HepG2 (cell line): ENCODE measurements at regions not wholly inside any gene's neighbourhood (a gene's known extent, or its start where the extent isn't known, plus 50 kb on each side); places are given as distances from the start of the nearest gene placed in this dataset.

ENCODE experiments used
- ATAC-seq: fragments of 200-7000 bp; cut with Tn5 transposase; 3 replicates; pipeline ENCODE4 v1.9.1; 2020; ENCODE audit warnings: mild to moderate bottlenecking, moderate library complexity
- BruUV-seq: library from RNA; stranded (reverse); fragments of 400-500 nt; replicated peaks from 2 replicates; lab custom pipeline; 2021; lab: Mats Ljungman, UMichigan
- CTCF ChIA-PET: fragments of 300-600 bp; formaldehyde crosslinking; extraction: SDS; loops from one replicate; lab custom pipeline; 2021; ENCODE audit warnings: low total read pairs, inconsistent platforms, low intra/inter-chr PET ratio; lab: Yijun Ruan, JAX
- POLR2A ChIA-PET: fragments of 350-600 bp; sonication (Branson Sonifier 250); formaldehyde crosslinking; loops from one replicate; lab custom pipeline; 2020; ENCODE audit warnings: antibody characterized with exemption, inconsistent platforms; lab: Yijun Ruan, JAX
- DNase-seq: peaks from one replicate; pipeline ENCODE4 v3.0.0-alpha.2; 2015; ENCODE audit warnings: low spot score
- FAIRE-seq: peaks from 3 replicates; lab custom pipeline; 2011; peaks lifted over from hg19 to GRCh38; lab: Jason Lieb, UNC
- H2AFZ ChIP-seq: one replicate; pipeline ENCODE4 v1.6.1; 2011; ENCODE audit warnings: low read length, inconsistent platforms
- H3K27ac ChIP-seq: fragments of 300-600 bp; 3 replicates; pipeline ENCODE4 v1.8.0; 2011; ENCODE audit warnings: mixed run types, mild to moderate bottlenecking, mixed read lengths, low read length, inconsistent platforms; ENCODE audit not compliant: insufficient read depth; ENCODE audit errors: extremely low read length
- H3K27me3 ChIP-seq, 2 experiments: fragments of 200-600 bp in 1 of 2; 2 replicates in 1 of 2; 3 replicates in 1 of 2; pipeline versions ENCODE4 v1.6.0 to v1.8.0; 2011; ENCODE audit warnings: low read length in 2 of 2, mild to moderate bottlenecking in 2 of 2, moderate library complexity in 2 of 2, inconsistent platforms in 1 of 2; ENCODE audit not compliant: insufficient read depth in 2 of 2, control insufficient read depth in 1 of 2
- H3K36me3 ChIP-seq, 2 experiments: fragments of 200-600 bp in 1 of 2; replicated peaks in 1 of 2; 2 replicates in 1 of 2; 3 replicates in 1 of 2; pipeline versions ENCODE4 v1.5.1 to v1.8.0; 2011; ENCODE audit warnings: low read length in 2 of 2, inconsistent platforms in 1 of 2; ENCODE audit not compliant: insufficient read depth in 2 of 2, control insufficient read depth in 1 of 2
- H3K4me1 ChIP-seq: 2 replicates; pipeline ENCODE4 v1.5.1; 2012; ENCODE audit warnings: low read length, inconsistent platforms; ENCODE audit not compliant: insufficient read depth
- H3K4me2 ChIP-seq: 2 replicates; pipeline ENCODE4 v1.6.0; 2011; ENCODE audit warnings: low read depth, low read length, inconsistent platforms
- H3K4me3 ChIP-seq, 3 experiments: fragments of 200-600 bp in 1 of 3; sonication (generic), shearing (Covaris generic) in 1 of 3; replicated peaks in 1 of 3; 2 replicates each; pipeline ENCODE4 v1.5.1; 2011 to 2016; ENCODE audit warnings: low read length in 3 of 3, inconsistent platforms in 2 of 3, low read depth in 2 of 3, mild to moderate bottlenecking in 2 of 3, control low read depth in 1 of 3, mixed read lengths in 1 of 3; ENCODE audit not compliant: insufficient read depth in 1 of 3
- H3K79me2 ChIP-seq: one replicate; pipeline ENCODE4 v1.6.1; 2011; ENCODE audit warnings: low read length, inconsistent platforms; ENCODE audit not compliant: insufficient read depth
- H3K9ac ChIP-seq: 2 replicates; pipeline ENCODE4 v1.6.0; 2011; ENCODE audit warnings: mild to moderate bottlenecking, low read depth, low read length, inconsistent platforms; ENCODE audit not compliant: insufficient read depth
- H3K9me3 ChIP-seq: 2 replicates; pipeline ENCODE4 v1.5.1; 2012; ENCODE audit warnings: mild to moderate bottlenecking, low read length
- H4K20me1 ChIP-seq: 2 replicates; pipeline ENCODE4 v1.6.0; 2011; ENCODE audit warnings: inconsistent platforms, mild to moderate bottlenecking, low read length, moderate library complexity; ENCODE audit not compliant: insufficient read depth
- IKZF4 ChIP-seq: sonication (generic); formaldehyde crosslinking; IDR thresholded peaks from 2 replicates; pipeline ENCODE4 v1.5.1; 2020; ENCODE audit warnings: borderline replicate concordance, mild to moderate bottlenecking, low read depth, missing genetic modification reagents; ENCODE audit errors: not compliant biosample characterization
- KDM5B ChIP-seq: sonication (generic); formaldehyde crosslinking; IDR thresholded peaks from 2 replicates; pipeline ENCODE4 v1.4.0; 2020; ENCODE audit warnings: missing genetic modification reagents, mild to moderate bottlenecking, borderline replicate concordance
- POLR2G ChIP-seq: fragments of 200-400 bp; formaldehyde crosslinking; IDR thresholded peaks from 2 replicates; pipeline ENCODE4 v1.6.1; 2018; ENCODE audit warnings: mild to moderate bottlenecking, low read depth, low read length, moderate library complexity
- ZNF550 ChIP-seq: sonication (generic); formaldehyde crosslinking; IDR thresholded peaks from 2 replicates; pipeline ENCODE4 v1.4.0; 2020; ENCODE audit warnings: mild to moderate bottlenecking, missing genetic modification reagents, borderline replicate concordance
- ZNF709 ChIP-seq: sonication (generic); formaldehyde crosslinking; IDR thresholded peaks from 2 replicates; pipeline ENCODE4 v1.5.0; 2020; ENCODE audit warnings: mild to moderate bottlenecking, missing genetic modification reagents
- ZNF883 ChIP-seq: sonication (generic); formaldehyde crosslinking; IDR thresholded peaks from 2 replicates; pipeline ENCODE4 v1.5.1; 2020; ENCODE audit warnings: mild to moderate bottlenecking, missing genetic modification reagents; ENCODE audit errors: not compliant biosample characterization
- WGBS: methylation state at CpG from one replicate; pipeline ENCODE4 v1.1.6; 2017; ENCODE audit warnings: low lambda C conversion rate; 5-methylcytosine and 5-hydroxymethylcytosine counted together
- in situ Hi-C: cut with HindIII; loops from 2 replicates; pipeline ENCODE4 v1.10.0; 2017; ENCODE audit warnings: low pct_unique_long_range_greater_than_20kb; ENCODE audit not compliant: extremely low pct_ligation_motif_present
- intact Hi-C: fragments of 100-400 bp; cut with micrococcal nuclease; formaldehyde crosslinking; loops from one replicate; pipeline ENCODE4 v1.10.0; 2022; ENCODE audit not compliant: unreplicated experiment
- TF ChIP-seq, protein P1 (sequence below): IDR thresholded peaks from 2 replicates; pipeline ENCODE4 v1.4.0; 2020; ENCODE audit warnings: mild to moderate bottlenecking, missing genetic modification reagents
- TF ChIP-seq, protein P2 (sequence below): sonication (generic); formaldehyde crosslinking; IDR thresholded peaks from 2 replicates; pipeline ENCODE4 v1.8.0; 2022; ENCODE audit warnings: mild to moderate bottlenecking, missing genetic modification reagents; ENCODE audit not compliant: insufficient replicate concordance
- TF ChIP-seq, protein P3 (sequence below): sonication (generic); formaldehyde crosslinking; IDR thresholded peaks from 2 replicates; pipeline ENCODE4 v1.4.0; 2020; ENCODE audit warnings: missing genetic modification reagents

DNA sequence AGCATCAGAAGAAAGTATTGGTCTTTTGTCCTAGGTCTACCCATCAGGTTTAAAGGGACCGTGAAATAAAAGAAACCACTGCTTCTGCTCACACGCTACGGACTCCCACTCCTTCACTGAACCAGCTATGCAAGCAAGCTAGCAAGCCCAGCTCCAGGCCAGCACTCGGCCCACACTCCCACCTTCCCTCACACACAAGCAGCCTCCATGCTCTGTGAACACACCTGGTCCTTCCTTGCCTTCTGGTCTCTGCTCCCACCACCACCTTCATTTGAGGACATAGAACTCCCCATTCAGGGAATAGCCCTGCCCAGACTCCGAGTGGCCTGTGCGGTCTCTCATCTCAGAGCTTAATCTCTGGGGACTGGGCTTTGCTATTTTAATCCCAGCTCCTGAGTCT is 436.4 kb upstream of the CDH4 start:
- Histone ChIP-seq H3K36me3 (no peaks in the 10 kb centered on the region), H3K4me2 (no peak overlapping the region), H3K4me1 (no peaks in the 10 kb centered on the region), H3K79me2 (no peaks in the 10 kb centered on the region), H3K4me3 (no peak overlapping the region), H3K27me3 (no peaks in the 10 kb centered on the region), H2AFZ (no peak overlapping the region), H4K20me1 (no peaks in the 10 kb centered on the region), H3K9me3 (peaks cover 72% of the 10 kb centered on the region), H3K27ac (no peak overlapping the region), H3K9ac (no peak overlapping the region)
- FAIRE-seq (no peak), DNase-seq (no peak), ATAC-seq (no peak)
- TF ChIP-seq ZNF550 = no peak
- TF ChIP-seq, protein P1, sequence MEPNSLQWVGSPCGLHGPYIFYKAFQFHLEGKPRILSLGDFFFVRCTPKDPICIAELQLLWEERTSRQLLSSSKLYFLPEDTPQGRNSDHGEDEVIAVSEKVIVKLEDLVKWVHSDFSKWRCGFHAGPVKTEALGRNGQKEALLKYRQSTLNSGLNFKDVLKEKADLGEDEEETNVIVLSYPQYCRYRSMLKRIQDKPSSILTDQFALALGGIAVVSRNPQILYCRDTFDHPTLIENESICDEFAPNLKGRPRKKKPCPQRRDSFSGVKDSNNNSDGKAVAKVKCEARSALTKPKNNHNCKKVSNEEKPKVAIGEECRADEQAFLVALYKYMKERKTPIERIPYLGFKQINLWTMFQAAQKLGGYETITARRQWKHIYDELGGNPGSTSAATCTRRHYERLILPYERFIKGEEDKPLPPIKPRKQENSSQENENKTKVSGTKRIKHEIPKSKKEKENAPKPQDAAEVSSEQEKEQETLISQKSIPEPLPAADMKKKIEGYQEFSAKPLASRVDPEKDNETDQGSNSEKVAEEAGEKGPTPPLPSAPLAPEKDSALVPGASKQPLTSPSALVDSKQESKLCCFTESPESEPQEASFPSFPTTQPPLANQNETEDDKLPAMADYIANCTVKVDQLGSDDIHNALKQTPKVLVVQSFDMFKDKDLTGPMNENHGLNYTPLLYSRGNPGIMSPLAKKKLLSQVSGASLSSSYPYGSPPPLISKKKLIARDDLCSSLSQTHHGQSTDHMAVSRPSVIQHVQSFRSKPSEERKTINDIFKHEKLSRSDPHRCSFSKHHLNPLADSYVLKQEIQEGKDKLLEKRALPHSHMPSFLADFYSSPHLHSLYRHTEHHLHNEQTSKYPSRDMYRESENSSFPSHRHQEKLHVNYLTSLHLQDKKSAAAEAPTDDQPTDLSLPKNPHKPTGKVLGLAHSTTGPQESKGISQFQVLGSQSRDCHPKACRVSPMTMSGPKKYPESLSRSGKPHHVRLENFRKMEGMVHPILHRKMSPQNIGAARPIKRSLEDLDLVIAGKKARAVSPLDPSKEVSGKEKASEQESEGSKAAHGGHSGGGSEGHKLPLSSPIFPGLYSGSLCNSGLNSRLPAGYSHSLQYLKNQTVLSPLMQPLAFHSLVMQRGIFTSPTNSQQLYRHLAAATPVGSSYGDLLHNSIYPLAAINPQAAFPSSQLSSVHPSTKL = no peak
- no peak for TF ChIP-seq KDM5B
- POLR2A ChIA-PET = no interaction called here
- 8% methylated on average over 6 of the region's 6 CpGs for WGBS
- CTCF ChIA-PET = no interaction called here
- BruUV-seq = no TSS peak
- intact Hi-C loops (no loop called here), in situ Hi-C loops (no loop called here)

DNA sequence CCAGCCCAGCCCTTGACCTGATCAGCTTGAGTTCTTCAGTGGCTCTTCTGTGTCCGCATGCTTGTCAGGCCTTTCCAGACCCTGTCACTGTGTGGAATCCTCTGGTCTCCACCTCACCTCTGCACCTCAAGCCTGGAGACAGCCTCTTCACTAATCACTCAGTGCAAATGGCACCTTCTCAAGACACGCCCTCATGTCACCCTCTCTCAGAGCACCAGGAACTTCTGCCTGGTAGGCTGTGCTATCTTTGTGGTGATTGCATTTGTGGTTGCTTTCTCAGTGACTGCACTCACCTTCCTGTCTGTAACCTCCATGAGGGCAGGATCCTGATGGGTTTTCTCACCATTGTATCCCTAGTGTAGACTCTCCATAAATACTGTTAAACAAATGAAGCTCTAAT is 435.2 kb upstream of the CDH4 start:
- no peak for FAIRE-seq
- CTCF ChIA-PET = no interaction called here
- TF ChIP-seq, protein P2, sequence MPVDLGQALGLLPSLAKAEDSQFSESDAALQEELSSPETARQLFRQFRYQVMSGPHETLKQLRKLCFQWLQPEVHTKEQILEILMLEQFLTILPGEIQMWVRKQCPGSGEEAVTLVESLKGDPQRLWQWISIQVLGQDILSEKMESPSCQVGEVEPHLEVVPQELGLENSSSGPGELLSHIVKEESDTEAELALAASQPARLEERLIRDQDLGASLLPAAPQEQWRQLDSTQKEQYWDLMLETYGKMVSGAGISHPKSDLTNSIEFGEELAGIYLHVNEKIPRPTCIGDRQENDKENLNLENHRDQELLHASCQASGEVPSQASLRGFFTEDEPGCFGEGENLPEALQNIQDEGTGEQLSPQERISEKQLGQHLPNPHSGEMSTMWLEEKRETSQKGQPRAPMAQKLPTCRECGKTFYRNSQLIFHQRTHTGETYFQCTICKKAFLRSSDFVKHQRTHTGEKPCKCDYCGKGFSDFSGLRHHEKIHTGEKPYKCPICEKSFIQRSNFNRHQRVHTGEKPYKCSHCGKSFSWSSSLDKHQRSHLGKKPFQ (CRISPR knock-in tag) = no peak
- TF ChIP-seq, protein P3, sequence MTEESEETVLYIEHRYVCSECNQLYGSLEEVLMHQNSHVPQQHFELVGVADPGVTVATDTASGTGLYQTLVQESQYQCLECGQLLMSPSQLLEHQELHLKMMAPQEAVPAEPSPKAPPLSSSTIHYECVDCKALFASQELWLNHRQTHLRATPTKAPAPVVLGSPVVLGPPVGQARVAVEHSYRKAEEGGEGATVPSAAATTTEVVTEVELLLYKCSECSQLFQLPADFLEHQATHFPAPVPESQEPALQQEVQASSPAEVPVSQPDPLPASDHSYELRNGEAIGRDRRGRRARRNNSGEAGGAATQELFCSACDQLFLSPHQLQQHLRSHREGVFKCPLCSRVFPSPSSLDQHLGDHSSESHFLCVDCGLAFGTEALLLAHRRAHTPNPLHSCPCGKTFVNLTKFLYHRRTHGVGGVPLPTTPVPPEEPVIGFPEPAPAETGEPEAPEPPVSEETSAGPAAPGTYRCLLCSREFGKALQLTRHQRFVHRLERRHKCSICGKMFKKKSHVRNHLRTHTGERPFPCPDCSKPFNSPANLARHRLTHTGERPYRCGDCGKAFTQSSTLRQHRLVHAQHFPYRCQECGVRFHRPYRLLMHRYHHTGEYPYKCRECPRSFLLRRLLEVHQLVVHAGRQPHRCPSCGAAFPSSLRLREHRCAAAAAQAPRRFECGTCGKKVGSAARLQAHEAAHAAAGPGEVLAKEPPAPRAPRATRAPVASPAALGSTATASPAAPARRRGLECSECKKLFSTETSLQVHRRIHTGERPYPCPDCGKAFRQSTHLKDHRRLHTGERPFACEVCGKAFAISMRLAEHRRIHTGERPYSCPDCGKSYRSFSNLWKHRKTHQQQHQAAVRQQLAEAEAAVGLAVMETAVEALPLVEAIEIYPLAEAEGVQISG (CRISPR knock-in tag) = no peak
- TF ChIP-seq POLR2G (no peak), IKZF4 (CRISPR knock-in tag) (no peak), ZNF883 (CRISPR knock-in tag) (no peak), ZNF709 (CRISPR knock-in tag) (no peak)

More for the DNA sequence above, 435.2 kb upstream of the CDH4 start:
- H2AFZ ChIP-seq = no peak overlapping the region
- H3K36me3 ChIP-seq = no peaks in the 10 kb centered on the region
- no peak for ATAC-seq
- POLR2A ChIA-PET = no interaction called here
- no peak overlapping the region for H3K4me2 ChIP-seq
- H3K27me3 ChIP-seq = no peaks in the 10 kb centered on the region
- no peak overlapping the region for H3K9ac ChIP-seq
- DNase-seq = no peak
- no TSS peak for BruUV-seq
- H4K20me1 ChIP-seq = no peaks in the 10 kb centered on the region
- H3K79me2 ChIP-seq = no peaks in the 10 kb centered on the region
- H3K27ac ChIP-seq = no peak overlapping the region
- H3K4me1 ChIP-seq = no peaks in the 10 kb centered on the region
- intact Hi-C loops = no loop called here
- H3K4me3 ChIP-seq = no peak overlapping the region
- H3K9me3 ChIP-seq = peaks cover 75% of the 10 kb centered on the region
- 40% methylated on average over 2 of the region's 2 CpGs for WGBS
- in situ Hi-C loops = no loop called here
